ENCODE measurements at regions not wholly inside any gene's neighbourhood (a gene's known extent, or its start where the extent isn't known, plus 50 kb on each side); places are given as distances from the start of the nearest gene placed in this dataset.

DNA sequence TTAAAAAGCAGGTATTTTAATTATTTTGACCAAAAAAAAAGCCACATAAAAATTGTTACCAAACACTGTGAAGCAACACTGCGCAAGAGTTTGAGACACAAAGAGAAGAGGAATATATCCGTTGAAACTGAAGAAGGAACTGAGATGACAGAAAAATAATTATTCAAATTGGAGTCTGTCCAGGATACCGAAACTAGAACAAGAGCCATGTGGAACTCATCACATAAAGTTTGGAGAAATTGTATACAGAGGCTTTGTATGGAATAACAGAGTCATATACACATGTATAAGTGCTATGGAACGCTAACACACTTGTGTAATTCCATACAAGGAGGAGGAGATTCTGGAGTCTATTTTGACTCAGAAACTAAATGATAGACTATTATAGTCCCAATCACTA, 675.1 kb upstream of the ADGRL2 start:
- intact Hi-C loops (cut with DNase I) = no loop called here
- no peaks in the 10 kb centered on the region for H3K9me3 ChIP-seq (ENCODE audit: control insufficient read depth in 2 of 3, insufficient read depth in 1 of 3, low read length in 3 of 3)
- TF ChIP-seq, protein P1, sequence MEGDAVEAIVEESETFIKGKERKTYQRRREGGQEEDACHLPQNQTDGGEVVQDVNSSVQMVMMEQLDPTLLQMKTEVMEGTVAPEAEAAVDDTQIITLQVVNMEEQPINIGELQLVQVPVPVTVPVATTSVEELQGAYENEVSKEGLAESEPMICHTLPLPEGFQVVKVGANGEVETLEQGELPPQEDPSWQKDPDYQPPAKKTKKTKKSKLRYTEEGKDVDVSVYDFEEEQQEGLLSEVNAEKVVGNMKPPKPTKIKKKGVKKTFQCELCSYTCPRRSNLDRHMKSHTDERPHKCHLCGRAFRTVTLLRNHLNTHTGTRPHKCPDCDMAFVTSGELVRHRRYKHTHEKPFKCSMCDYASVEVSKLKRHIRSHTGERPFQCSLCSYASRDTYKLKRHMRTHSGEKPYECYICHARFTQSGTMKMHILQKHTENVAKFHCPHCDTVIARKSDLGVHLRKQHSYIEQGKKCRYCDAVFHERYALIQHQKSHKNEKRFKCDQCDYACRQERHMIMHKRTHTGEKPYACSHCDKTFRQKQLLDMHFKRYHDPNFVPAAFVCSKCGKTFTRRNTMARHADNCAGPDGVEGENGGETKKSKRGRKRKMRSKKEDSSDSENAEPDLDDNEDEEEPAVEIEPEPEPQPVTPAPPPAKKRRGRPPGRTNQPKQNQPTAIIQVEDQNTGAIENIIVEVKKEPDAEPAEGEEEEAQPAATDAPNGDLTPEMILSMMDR (IDR thresholded peaks at IDR 0.05; ENCODE audit: borderline replicate concordance, extremely low read depth, insufficient read depth) = no peak
- no peak overlapping the region for H3K27ac ChIP-seq (ENCODE audit: low read depth in 2 of 2, low read length in 2 of 2)
- no peaks in the 10 kb centered on the region for H3K27me3 ChIP-seq (ENCODE audit: control insufficient read depth, insufficient read depth, low read length)
- DNase-seq (peak in 2 of 5 donors; percentile 20 to 46), FAIRE-seq (no peak)
- no peak overlapping the region for H3K4me3 ChIP-seq (ENCODE audit: low read length in 3 of 3)
- H3K9ac ChIP-seq (ENCODE audit: low read length in 3 of 3) = no peak overlapping the region
- no peaks in the 10 kb centered on the region for H3K4me1 ChIP-seq (ENCODE audit: control insufficient read depth in 2 of 3, insufficient read depth in 2 of 3, low read depth in 1 of 3, low read length in 3 of 3)
- no peaks in the 10 kb centered on the region for H3K36me3 ChIP-seq (ENCODE audit: control insufficient read depth in 2 of 3, insufficient read depth in 3 of 3, low read length in 3 of 3)

DNA sequence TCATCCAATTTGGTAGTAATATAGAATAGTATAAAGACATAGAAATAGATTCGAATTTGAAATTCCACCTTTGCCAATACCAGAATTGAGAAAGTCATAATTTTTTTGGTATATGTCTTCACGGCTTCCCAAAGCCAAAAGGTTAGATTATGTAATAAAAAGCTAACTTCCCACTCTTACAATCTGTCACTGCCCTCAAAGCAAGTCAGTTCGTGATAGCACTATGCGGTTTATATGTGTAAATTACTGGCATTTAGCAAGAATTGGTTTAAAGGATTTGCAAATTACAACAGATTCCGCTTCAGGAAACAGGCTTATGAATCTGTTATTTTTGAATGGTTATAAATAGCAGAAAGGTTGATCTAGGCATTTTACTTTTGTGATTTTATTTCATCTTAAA, 679.4 kb upstream of the ADGRL2 start:
- Histone ChIP-seq H3K4me1 (ENCODE audit: control insufficient read depth in 2 of 3, insufficient read depth in 2 of 3, low read depth in 1 of 3, low read length in 3 of 3) (no peaks in the 10 kb centered on the region), H3K27ac (ENCODE audit: low read depth in 2 of 2, low read length in 2 of 2) (no peak overlapping the region), H3K36me3 (ENCODE audit: control insufficient read depth in 2 of 3, insufficient read depth in 3 of 3, low read length in 3 of 3) (no peaks in the 10 kb centered on the region), H3K9ac (ENCODE audit: low read length in 3 of 3) (no peak overlapping the region), H3K4me3 (ENCODE audit: low read length in 3 of 3) (no peak overlapping the region), H3K27me3 (ENCODE audit: control insufficient read depth, insufficient read depth, low read length) (no peaks in the 10 kb centered on the region), H3K9me3 (ENCODE audit: control insufficient read depth in 2 of 3, insufficient read depth in 1 of 3, low read length in 3 of 3) (no peaks in the 10 kb centered on the region)
- FAIRE-seq = no peak
- TF ChIP-seq, protein P1 (IDR thresholded peaks at IDR 0.05; ENCODE audit: borderline replicate concordance, extremely low read depth, insufficient read depth) = no peak
- DNase-seq = no peak
- intact Hi-C loops (cut with DNase I) = no loop called here

DNA sequence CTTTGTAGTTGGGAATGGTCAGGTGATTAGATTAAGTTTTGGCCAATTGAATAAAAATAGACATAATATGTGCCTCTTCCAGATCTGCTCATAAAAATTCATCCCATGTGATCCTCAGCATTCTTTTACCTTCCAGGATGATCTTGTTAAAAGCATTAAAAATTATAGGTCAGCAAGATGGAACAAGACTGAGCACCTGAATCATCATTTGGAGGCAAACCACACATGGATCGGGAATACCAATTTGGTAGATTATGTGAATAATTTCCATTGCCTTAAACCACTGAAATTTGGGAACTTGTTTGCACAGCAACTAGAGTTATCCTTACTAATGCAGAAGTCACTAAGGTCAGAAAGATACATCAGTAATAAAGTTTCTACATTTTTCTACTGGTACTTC, 681.4 kb upstream of the ADGRL2 start:
- FAIRE-seq = no peak
- no peaks in the 10 kb centered on the region for H3K9me3 ChIP-seq (ENCODE audit: control insufficient read depth in 2 of 3, insufficient read depth in 1 of 3, low read length in 3 of 3)
- TF ChIP-seq, protein P1 (IDR thresholded peaks at IDR 0.05; ENCODE audit: borderline replicate concordance, extremely low read depth, insufficient read depth) = no peak
- DNase-seq = no peak
- intact Hi-C loops (cut with DNase I) = no loop called here
- H3K27me3 ChIP-seq (ENCODE audit: control insufficient read depth, insufficient read depth, low read length) = no peaks in the 10 kb centered on the region
- no peak overlapping the region for H3K27ac ChIP-seq (ENCODE audit: low read depth in 2 of 2, low read length in 2 of 2)
- H3K9ac ChIP-seq (ENCODE audit: low read length in 3 of 3) = no peak overlapping the region
- H3K36me3 ChIP-seq (ENCODE audit: control insufficient read depth in 2 of 3, insufficient read depth in 3 of 3, low read length in 3 of 3) = no peaks in the 10 kb centered on the region
- no peaks in the 10 kb centered on the region for H3K4me1 ChIP-seq (ENCODE audit: control insufficient read depth in 2 of 3, insufficient read depth in 2 of 3, low read depth in 1 of 3, low read length in 3 of 3)
- H3K4me3 ChIP-seq (ENCODE audit: low read length in 3 of 3) = no peak overlapping the region

DNA sequence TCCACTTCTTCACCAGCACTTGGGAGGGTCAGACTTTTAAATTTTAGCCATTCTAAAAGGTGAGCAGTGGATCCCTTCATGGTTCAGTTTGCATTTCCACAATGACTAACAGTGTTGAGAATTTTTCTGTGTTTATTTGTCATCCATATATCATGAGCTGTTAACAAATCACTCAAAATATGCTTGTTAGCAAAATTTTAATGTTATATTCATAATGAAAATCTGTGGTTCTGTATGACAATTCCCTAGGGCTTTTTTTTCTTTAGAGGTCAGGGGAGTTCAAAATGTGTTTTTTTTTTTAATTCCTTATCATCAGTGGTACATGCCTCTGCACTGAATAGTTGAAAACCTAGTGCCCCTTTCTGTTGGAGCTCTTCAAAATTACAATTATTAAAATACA, 682.2 kb upstream of the ADGRL2 start:
- H3K27me3 ChIP-seq (ENCODE audit: control insufficient read depth, insufficient read depth, low read length) = no peaks in the 10 kb centered on the region
- no peak overlapping the region for H3K9ac ChIP-seq (ENCODE audit: low read length in 3 of 3)
- no peak overlapping the region for H3K4me3 ChIP-seq (ENCODE audit: low read length in 3 of 3)
- H3K27ac ChIP-seq (ENCODE audit: low read depth in 2 of 2, low read length in 2 of 2) = no peak overlapping the region
- no peaks in the 10 kb centered on the region for H3K4me1 ChIP-seq (ENCODE audit: control insufficient read depth in 2 of 3, insufficient read depth in 2 of 3, low read depth in 1 of 3, low read length in 3 of 3)
- intact Hi-C loops (cut with DNase I) = no loop called here
- no peaks in the 10 kb centered on the region for H3K9me3 ChIP-seq (ENCODE audit: control insufficient read depth in 2 of 3, insufficient read depth in 1 of 3, low read length in 3 of 3)
- H3K36me3 ChIP-seq (ENCODE audit: control insufficient read depth in 2 of 3, insufficient read depth in 3 of 3, low read length in 3 of 3) = no peaks in the 10 kb centered on the region
- TF ChIP-seq, protein P1 (IDR thresholded peaks at IDR 0.05; ENCODE audit: borderline replicate concordance, extremely low read depth, insufficient read depth) = no peak
- no peak for FAIRE-seq
- no peak for DNase-seq

Data from kidney (tissue), 13 donors.